ENCODE measurements at regions not wholly inside any gene's neighbourhood (a gene's known extent, or its start where the extent isn't known, plus 50 kb on each side); places are given as distances from the start of the nearest gene placed in this dataset.

- no peaks in the 10 kb centered on the region for H3K27me3 ChIP-seq
- no peak overlapping the region for H3K27ac ChIP-seq
- no peaks in the 10 kb centered on the region for H3K36me3 ChIP-seq
- H3K9me3 ChIP-seq, result no peaks in the 10 kb centered on the region
- DNase-seq (ENCODE audit: low spot score in 2 of 2), result no peak
- H3K4me1 ChIP-seq, result no peaks in the 10 kb centered on the region
- no peak overlapping the region for H3K4me3 ChIP-seq
- TF ChIP-seq CTCF (IDR thresholded peaks at IDR 0.05), result no peak
- no peak for TF ChIP-seq EP300 (IDR thresholded peaks at IDR 0.05)
- TF ChIP-seq POLR2A (IDR thresholded peaks at IDR 0.05), result no peak
Observed at GRCh38 chr2:19255481-19255880, 102.9 kb downstream of the OSR1 start.

- Histone ChIP-seq H3K36me3 (no peaks in the 10 kb centered on the region), H3K4me1 (no peaks in the 10 kb centered on the region), H3K4me3 (no peak overlapping the region), H3K27ac (no peak overlapping the region), H3K9me3 (no peaks in the 10 kb centered on the region), H3K27me3 (no peaks in the 10 kb centered on the region)
- TF ChIP-seq POLR2A (IDR thresholded peaks at IDR 0.05) (no peak), CTCF (IDR thresholded peaks at IDR 0.05) (no peak), EP300 (IDR thresholded peaks at IDR 0.05) (no peak)
- 72 to 78% methylated on average over 4 of the region's 4 CpGs for WGBS, 2 donors
- no peak for DNase-seq (ENCODE audit: low spot score in 2 of 2)
Observed at GRCh38 chr2:19251554-19251953, 106.9 kb downstream of the OSR1 start.

GRCh38 chr2:19250906-19251305 lies 107.5 kb downstream of the OSR1 start:
- Histone ChIP-seq H3K36me3 (no peaks in the 10 kb centered on the region), H3K4me3 (no peak overlapping the region), H3K27ac (no peak overlapping the region), H3K4me1 (no peaks in the 10 kb centered on the region), H3K27me3 (no peaks in the 10 kb centered on the region), H3K9me3 (no peaks in the 10 kb centered on the region)
- TF ChIP-seq POLR2A (IDR thresholded peaks at IDR 0.05) (no peak), CTCF (IDR thresholded peaks at IDR 0.05) (no peak), EP300 (IDR thresholded peaks at IDR 0.05) (no peak)
- no peak for DNase-seq (ENCODE audit: low spot score in 2 of 2)
- WGBS, 2 donors, result 54 to 62% methylated on average over 2 of the region's 2 CpGs

GRCh38 chr2:19247186-19247585 lies 111.2 kb downstream of the OSR1 start:
- Histone ChIP-seq H3K9me3 (no peaks in the 10 kb centered on the region), H3K4me3 (no peak overlapping the region), H3K36me3 (no peaks in the 10 kb centered on the region), H3K27ac (no peak overlapping the region), H3K4me1 (no peaks in the 10 kb centered on the region), H3K27me3 (no peaks in the 10 kb centered on the region)
- TF ChIP-seq CTCF (IDR thresholded peaks at IDR 0.05) (no peak), EP300 (IDR thresholded peaks at IDR 0.05) (no peak), POLR2A (IDR thresholded peaks at IDR 0.05) (no peak)
- no peak for DNase-seq (ENCODE audit: low spot score in 2 of 2)
- 60 to 82% methylated on average over 4 of the region's 4 CpGs for WGBS, 2 donors

GRCh38 chr2:19246496-19246895 lies 111.9 kb downstream of the OSR1 start:
- WGBS, 2 donors, result 72 to 75% methylated on average over 12 of the region's 12 CpGs
- DNase-seq (ENCODE audit: low spot score in 2 of 2), result no peak
- no peaks in the 10 kb centered on the region for H3K36me3 ChIP-seq
- H3K27ac ChIP-seq, result no peak overlapping the region
- H3K4me1 ChIP-seq, result no peaks in the 10 kb centered on the region
- H3K27me3 ChIP-seq, result no peaks in the 10 kb centered on the region
- H3K4me3 ChIP-seq, result no peak overlapping the region
- TF ChIP-seq EP300 (IDR thresholded peaks at IDR 0.05) (no peak), POLR2A (IDR thresholded peaks at IDR 0.05) (no peak), CTCF (IDR thresholded peaks at IDR 0.05) (no peak)
- no peaks in the 10 kb centered on the region for H3K9me3 ChIP-seq
